Liver (tissue), 8 donors: ENCODE measurements at regions not wholly inside any gene's neighbourhood (a gene's known extent, or its start where the extent isn't known, plus 50 kb on each side); places are given as distances from the start of the nearest gene placed in this dataset.
A peak's percentile ranks its signal among the peaks of the same experiment; 100 is the strongest.

Experiments used
- DNase-seq: peaks from one replicate; pipeline ENCODE4 v3.0.0-alpha.2; 2017; ENCODE audit warnings: low spot score
- H3K27ac ChIP-seq, 2 donors: one replicate each; pipeline ENCODE4 v1.7.0; 2013; ENCODE audit warnings: inconsistent platforms in 2 of 2, low read length in 2 of 2, control low read depth in 1 of 2, low read depth in 1 of 2, mild to moderate bottlenecking in 1 of 2
- H3K27me3 ChIP-seq, 4 donors: one replicate each; pipeline versions ENCODE4 v1.6.1 to v1.7.0; 2013; ENCODE audit warnings: low read length in 3 of 4, inconsistent platforms in 1 of 4, mild to moderate bottlenecking in 1 of 4, moderate library complexity in 1 of 4; ENCODE audit not compliant: control insufficient read depth in 4 of 4, insufficient read depth in 4 of 4
- H3K36me3 ChIP-seq, 4 donors: one replicate each; pipeline versions ENCODE4 v1.6.1 to v1.7.0; 2013; ENCODE audit warnings: low read length in 3 of 4, mild to moderate bottlenecking in 3 of 4, low read depth in 1 of 4, moderate library complexity in 1 of 4; ENCODE audit not compliant: control insufficient read depth in 4 of 4, insufficient read depth in 3 of 4
- H3K4me1 ChIP-seq, 4 donors: one replicate each; pipeline versions ENCODE4 v1.6.1 to v1.7.0; 2013; ENCODE audit warnings: low read length in 3 of 4, mild to moderate bottlenecking in 3 of 4, moderate library complexity in 1 of 4; ENCODE audit not compliant: control insufficient read depth in 4 of 4, insufficient read depth in 4 of 4
- H3K4me3 ChIP-seq, 3 donors: one replicate each; pipeline versions ENCODE4 v1.6.1 to v1.7.0; 2013; ENCODE audit warnings: low read length in 3 of 3, control low read depth in 1 of 3, low read depth in 1 of 3, mild to moderate bottlenecking in 1 of 3
- H3K9ac ChIP-seq, 2 donors: one replicate each; pipeline ENCODE4 v1.7.0; 2013; ENCODE audit warnings: low read length in 2 of 2, mild to moderate bottlenecking in 2 of 2, moderate library complexity in 2 of 2, control low read depth in 1 of 2, low read depth in 1 of 2
- H3K9me3 ChIP-seq, 4 donors: one replicate each; pipeline versions ENCODE4 v1.6.1 to v1.7.0; 2013; ENCODE audit warnings: low read length in 3 of 4; ENCODE audit not compliant: control insufficient read depth in 4 of 4
- EGR1 ChIP-seq, 2 donors: IDR thresholded peaks; 2 replicates each; pipeline ENCODE4 v1.6.1; 2016 to 2018; ENCODE audit warnings: antibody characterized with exemption in 2 of 2, low read depth in 2 of 2
- FOXA1 ChIP-seq: IDR thresholded peaks from 2 replicates; pipeline ENCODE4 v1.6.1; 2016; ENCODE audit warnings: antibody characterized with exemption
- FOXA2 ChIP-seq: IDR thresholded peaks from 2 replicates; pipeline ENCODE4 v1.6.1; 2016; ENCODE audit warnings: antibody characterized with exemption
- GABPA ChIP-seq, 2 donors: IDR thresholded peaks in 1 of 2; conservative IDR thresholded peaks in 1 of 2; 2 replicates each; pipeline ENCODE4 v1.6.1; 2016; ENCODE audit warnings: antibody characterized with exemption in 2 of 2, mild to moderate bottlenecking in 1 of 2, moderate library complexity in 1 of 2
- HNF4A ChIP-seq, 2 donors: conservative IDR thresholded peaks; 2 replicates each; pipeline ENCODE4 v1.6.1; 2016; ENCODE audit warnings: antibody characterized with exemption in 2 of 2, mild to moderate bottlenecking in 2 of 2
- HNF4G ChIP-seq: IDR thresholded peaks from 2 replicates; pipeline ENCODE4 v1.6.1; 2016; ENCODE audit warnings: antibody characterized with exemption
- JUND ChIP-seq, 2 donors: IDR thresholded peaks; 2 replicates each; pipeline ENCODE4 v1.6.1; 2016; ENCODE audit warnings: antibody characterized with exemption in 2 of 2
- NR2F2 ChIP-seq: IDR thresholded peaks from 2 replicates; pipeline ENCODE4 v1.6.1; 2016; ENCODE audit warnings: antibody characterized with exemption
- RAD21 ChIP-seq, 2 donors: IDR thresholded peaks; 2 replicates each; pipeline ENCODE4 v1.6.1; 2016; ENCODE audit warnings: antibody characterized with exemption in 2 of 2, mild to moderate bottlenecking in 2 of 2
- RXRA ChIP-seq, 2 donors: IDR thresholded peaks; 2 replicates each; pipeline ENCODE4 v1.6.1; 2017 to 2018; ENCODE audit warnings: antibody characterized with exemption in 2 of 2, mild to moderate bottlenecking in 1 of 2
- SP1 ChIP-seq: IDR thresholded peaks from 2 replicates; pipeline ENCODE4 v1.6.1; 2018; ENCODE audit warnings: antibody characterized with exemption, mild to moderate bottlenecking
- TAF1 ChIP-seq: conservative IDR thresholded peaks from 2 replicates; pipeline ENCODE4 v1.6.1; 2016; ENCODE audit warnings: antibody characterized with exemption, mild to moderate bottlenecking
- YY1 ChIP-seq: IDR thresholded peaks from 2 replicates; pipeline ENCODE4 v1.6.1; 2016; ENCODE audit warnings: antibody characterized with exemption, mild to moderate bottlenecking
- WGBS: extraction: QIAGEN DNeasy Blood & Tissue Kit; methylation state at CpG from one replicate; pipeline ENCODE4 v1.1.7; 2013; 5-methylcytosine and 5-hydroxymethylcytosine counted together
- TF ChIP-seq, protein P1 (sequence below): IDR thresholded peaks from 2 replicates; pipeline ENCODE4 v1.6.1; 2016; ENCODE audit warnings: antibody characterized with exemption, mild to moderate bottlenecking
- TF ChIP-seq, protein P2 (sequence below): IDR thresholded peaks from 2 replicates; pipeline ENCODE4 v1.6.1; 2016; ENCODE audit warnings: antibody characterized with exemption
- TF ChIP-seq, protein P3 (sequence below): IDR thresholded peaks from 2 replicates; pipeline ENCODE4 v1.6.1; 2016; ENCODE audit warnings: antibody characterized with exemption
- TF ChIP-seq, protein P4 (sequence below): fragments of 150-350 bp; IDR thresholded peaks from 2 replicates; pipeline ENCODE4 v1.5.1; 2017; ENCODE audit warnings: improper control_type of control experiment, low read depth, low read length; ENCODE audit not compliant: missing input control
- TF ChIP-seq, protein P5 (sequence below): IDR thresholded peaks from 2 replicates; pipeline ENCODE4 v1.6.1; 2016; ENCODE audit warnings: antibody characterized with exemption
- donor health status: healthy.
- donor health status: healthy.
- donor health status: healthy.
- donor health status: healthy.
- donor health status: healthy.

DNA sequence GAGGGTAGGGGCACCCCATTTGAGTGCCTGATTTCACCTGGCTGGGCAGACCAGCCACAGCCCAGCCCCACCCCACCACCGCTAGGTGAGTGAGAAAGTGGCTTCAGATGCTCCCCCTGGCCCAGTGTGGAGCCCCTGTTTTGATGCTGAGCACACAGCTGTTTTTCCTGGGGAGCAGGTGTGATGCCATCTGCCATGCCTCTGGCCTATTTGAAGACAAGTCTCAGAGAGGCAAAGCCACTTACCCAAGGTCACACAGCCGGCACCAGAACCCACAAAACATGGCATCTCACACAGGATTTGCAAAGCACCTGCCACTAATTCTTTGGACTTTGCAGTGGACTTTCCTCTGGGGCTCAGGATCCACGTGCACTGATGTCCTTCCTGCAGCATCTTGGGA, 131.3 kb downstream of the INHBB start:
- TF ChIP-seq JUND (IDR thresholded peaks at IDR 0.05) (no peak), GABPA (IDR thresholded peaks at IDR 0.05 in 1 of 2, conservative IDR thresholded peaks at IDR 0.05 in 1 of 2) (no peak), RXRA (IDR thresholded peaks at IDR 0.05) (peak in 1 of 2 donors; percentile 28), FOXA2 (no peak), NR2F2 (no peak), HNF4A (conservative IDR thresholded peaks at IDR 0.05) (peak; percentile 71 to 75), SP1 (peak; percentile 15), TAF1 (no peak), YY1 (no peak), RAD21 (IDR thresholded peaks at IDR 0.05) (no peak), HNF4G (no peak), EGR1 (IDR thresholded peaks at IDR 0.05; ENCODE audit: low read depth in 2 of 2) (no peak), FOXA1 (no peak)
- TF ChIP-seq, protein P1, sequence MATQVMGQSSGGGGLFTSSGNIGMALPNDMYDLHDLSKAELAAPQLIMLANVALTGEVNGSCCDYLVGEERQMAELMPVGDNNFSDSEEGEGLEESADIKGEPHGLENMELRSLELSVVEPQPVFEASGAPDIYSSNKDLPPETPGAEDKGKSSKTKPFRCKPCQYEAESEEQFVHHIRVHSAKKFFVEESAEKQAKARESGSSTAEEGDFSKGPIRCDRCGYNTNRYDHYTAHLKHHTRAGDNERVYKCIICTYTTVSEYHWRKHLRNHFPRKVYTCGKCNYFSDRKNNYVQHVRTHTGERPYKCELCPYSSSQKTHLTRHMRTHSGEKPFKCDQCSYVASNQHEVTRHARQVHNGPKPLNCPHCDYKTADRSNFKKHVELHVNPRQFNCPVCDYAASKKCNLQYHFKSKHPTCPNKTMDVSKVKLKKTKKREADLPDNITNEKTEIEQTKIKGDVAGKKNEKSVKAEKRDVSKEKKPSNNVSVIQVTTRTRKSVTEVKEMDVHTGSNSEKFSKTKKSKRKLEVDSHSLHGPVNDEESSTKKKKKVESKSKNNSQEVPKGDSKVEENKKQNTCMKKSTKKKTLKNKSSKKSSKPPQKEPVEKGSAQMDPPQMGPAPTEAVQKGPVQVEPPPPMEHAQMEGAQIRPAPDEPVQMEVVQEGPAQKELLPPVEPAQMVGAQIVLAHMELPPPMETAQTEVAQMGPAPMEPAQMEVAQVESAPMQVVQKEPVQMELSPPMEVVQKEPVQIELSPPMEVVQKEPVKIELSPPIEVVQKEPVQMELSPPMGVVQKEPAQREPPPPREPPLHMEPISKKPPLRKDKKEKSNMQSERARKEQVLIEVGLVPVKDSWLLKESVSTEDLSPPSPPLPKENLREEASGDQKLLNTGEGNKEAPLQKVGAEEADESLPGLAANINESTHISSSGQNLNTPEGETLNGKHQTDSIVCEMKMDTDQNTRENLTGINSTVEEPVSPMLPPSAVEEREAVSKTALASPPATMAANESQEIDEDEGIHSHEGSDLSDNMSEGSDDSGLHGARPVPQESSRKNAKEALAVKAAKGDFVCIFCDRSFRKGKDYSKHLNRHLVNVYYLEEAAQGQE: no peak
- TF ChIP-seq, protein P2, sequence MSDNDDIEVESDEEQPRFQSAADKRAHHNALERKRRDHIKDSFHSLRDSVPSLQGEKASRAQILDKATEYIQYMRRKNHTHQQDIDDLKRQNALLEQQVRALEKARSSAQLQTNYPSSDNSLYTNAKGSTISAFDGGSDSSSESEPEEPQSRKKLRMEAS: no peak
- TF ChIP-seq, protein P3, sequence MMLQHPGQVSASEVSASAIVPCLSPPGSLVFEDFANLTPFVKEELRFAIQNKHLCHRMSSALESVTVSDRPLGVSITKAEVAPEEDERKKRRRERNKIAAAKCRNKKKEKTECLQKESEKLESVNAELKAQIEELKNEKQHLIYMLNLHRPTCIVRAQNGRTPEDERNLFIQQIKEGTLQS: no peak
- TF ChIP-seq, protein P4, sequence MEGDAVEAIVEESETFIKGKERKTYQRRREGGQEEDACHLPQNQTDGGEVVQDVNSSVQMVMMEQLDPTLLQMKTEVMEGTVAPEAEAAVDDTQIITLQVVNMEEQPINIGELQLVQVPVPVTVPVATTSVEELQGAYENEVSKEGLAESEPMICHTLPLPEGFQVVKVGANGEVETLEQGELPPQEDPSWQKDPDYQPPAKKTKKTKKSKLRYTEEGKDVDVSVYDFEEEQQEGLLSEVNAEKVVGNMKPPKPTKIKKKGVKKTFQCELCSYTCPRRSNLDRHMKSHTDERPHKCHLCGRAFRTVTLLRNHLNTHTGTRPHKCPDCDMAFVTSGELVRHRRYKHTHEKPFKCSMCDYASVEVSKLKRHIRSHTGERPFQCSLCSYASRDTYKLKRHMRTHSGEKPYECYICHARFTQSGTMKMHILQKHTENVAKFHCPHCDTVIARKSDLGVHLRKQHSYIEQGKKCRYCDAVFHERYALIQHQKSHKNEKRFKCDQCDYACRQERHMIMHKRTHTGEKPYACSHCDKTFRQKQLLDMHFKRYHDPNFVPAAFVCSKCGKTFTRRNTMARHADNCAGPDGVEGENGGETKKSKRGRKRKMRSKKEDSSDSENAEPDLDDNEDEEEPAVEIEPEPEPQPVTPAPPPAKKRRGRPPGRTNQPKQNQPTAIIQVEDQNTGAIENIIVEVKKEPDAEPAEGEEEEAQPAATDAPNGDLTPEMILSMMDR: no peak
- TF ChIP-seq, protein P5, sequence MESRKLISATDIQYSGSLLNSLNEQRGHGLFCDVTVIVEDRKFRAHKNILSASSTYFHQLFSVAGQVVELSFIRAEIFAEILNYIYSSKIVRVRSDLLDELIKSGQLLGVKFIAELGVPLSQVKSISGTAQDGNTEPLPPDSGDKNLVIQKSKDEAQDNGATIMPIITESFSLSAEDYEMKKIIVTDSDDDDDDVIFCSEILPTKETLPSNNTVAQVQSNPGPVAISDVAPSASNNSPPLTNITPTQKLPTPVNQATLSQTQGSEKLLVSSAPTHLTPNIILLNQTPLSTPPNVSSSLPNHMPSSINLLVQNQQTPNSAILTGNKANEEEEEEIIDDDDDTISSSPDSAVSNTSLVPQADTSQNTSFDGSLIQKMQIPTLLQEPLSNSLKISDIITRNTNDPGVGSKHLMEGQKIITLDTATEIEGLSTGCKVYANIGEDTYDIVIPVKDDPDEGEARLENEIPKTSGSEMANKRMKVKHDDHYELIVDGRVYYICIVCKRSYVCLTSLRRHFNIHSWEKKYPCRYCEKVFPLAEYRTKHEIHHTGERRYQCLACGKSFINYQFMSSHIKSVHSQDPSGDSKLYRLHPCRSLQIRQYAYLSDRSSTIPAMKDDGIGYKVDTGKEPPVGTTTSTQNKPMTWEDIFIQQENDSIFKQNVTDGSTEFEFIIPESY: no peak
- no peak overlapping the region for H3K4me3 ChIP-seq
- H3K27ac ChIP-seq: no peak overlapping the region
- WGBS: 58% methylated on average over 3 of the region's 3 CpGs
- no peak for DNase-seq
- no peaks in the 10 kb centered on the region for H3K9me3 ChIP-seq
- H3K4me1 ChIP-seq: peaks cover 15 to 59% (median 33%) of the 10 kb centered on the region in 4 donors
- H3K36me3 ChIP-seq: no peaks in the 10 kb centered on the region
- H3K9ac ChIP-seq: no peak overlapping the region
- no peaks in the 10 kb centered on the region for H3K27me3 ChIP-seq
